ENCODE measurements at regions not wholly inside any gene's neighbourhood (a gene's known extent, or its start where the extent isn't known, plus 50 kb on each side); places are given as distances from the start of the nearest gene placed in this dataset.

DNA sequence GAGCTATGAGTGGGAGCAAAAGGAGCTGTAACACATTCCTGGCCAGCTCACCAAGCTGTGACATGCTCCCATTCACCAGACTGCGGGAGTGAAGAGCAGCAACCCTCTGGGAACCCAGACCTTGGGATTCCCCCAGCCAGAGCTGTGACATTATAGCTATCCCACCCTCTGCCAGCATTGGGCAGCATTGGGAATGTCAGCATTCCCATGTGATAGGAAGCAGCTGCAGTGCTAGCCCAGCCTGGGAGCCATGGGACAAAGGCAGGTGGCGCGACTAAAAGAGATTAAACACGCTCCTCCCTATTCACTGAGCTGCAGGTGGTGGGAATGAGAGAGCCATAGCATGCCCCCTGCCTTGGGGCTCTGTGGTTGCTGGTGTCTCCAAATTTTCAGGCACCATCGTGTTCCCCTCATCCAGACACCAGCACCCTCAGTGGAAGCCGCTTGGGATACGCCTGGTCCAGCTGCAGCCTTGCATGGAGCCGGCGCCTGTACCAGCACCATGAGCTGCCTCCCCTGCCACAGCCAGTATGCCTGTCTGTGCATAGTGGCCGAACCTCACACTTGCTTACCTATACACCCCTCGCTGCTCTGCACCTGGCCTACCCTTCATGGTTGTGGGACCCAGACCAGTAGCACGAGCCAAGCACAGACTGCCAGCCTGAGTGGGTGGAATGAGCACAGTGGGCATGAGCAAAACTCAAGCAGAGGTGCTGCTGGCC lies 695.6 kb upstream of the GCFC2 start:
- CTCF ChIA-PET, result no interaction called here

More for the DNA sequence above, 695.6 kb upstream of the GCFC2 start:
- Histone ChIP-seq H3K4me3 (replicated peaks in 1 of 3; ENCODE audit: insufficient read depth in 1 of 3, low read depth in 1 of 3, low read length in 3 of 3) (no peak overlapping the region), H3K9ac (replicated peaks; ENCODE audit: extremely low read depth, insufficient read depth, low read length) (no peak overlapping the region), H2AFZ (ENCODE audit: low read depth, low read length) (no peak overlapping the region), H4K20me1 (replicated peaks; ENCODE audit: control insufficient read depth, extremely low read depth, insufficient read depth, low read length) (no peaks in the 10 kb centered on the region), H3K36me3 (ENCODE audit: control insufficient read depth in 2 of 2, extremely low read depth in 1 of 2, insufficient read depth in 2 of 2, low read length in 2 of 2) (no peaks in the 10 kb centered on the region), H3K27me3 (ENCODE audit: control insufficient read depth in 2 of 2, insufficient read depth in 2 of 2, low read length in 2 of 2) (no peaks in the 10 kb centered on the region), H3K4me2 (ENCODE audit: insufficient read depth, low read length) (no peak overlapping the region), H3K9me1 (replicated peaks; ENCODE audit: control insufficient read depth, extremely low read depth, insufficient read depth, low read length) (no peaks in the 10 kb centered on the region), H3K9me3 (replicated peaks; ENCODE audit: control insufficient read depth, insufficient read depth, low read length) (no peaks in the 10 kb centered on the region), H3K4me1 (ENCODE audit: control insufficient read depth, extremely low read depth, insufficient read depth, low read length) (no peaks in the 10 kb centered on the region), H3K27ac (ENCODE audit: insufficient read depth, low read depth, low read length) (no peak overlapping the region), H3K79me2 (ENCODE audit: control insufficient read depth, insufficient read depth, low read length) (no peaks in the 10 kb centered on the region)
- intact Hi-C loops (cut with micrococcal nuclease) (no loop called here), dilution Hi-C loops (cut with MboI; ENCODE audit: extremely low pct_ligation_motif_present, low sequenced_read_pairs) (no loop called here)
- TF ChIP-seq POLR2A (IDR thresholded peaks at IDR 0.05; ENCODE audit: low read depth, low read length) (no peak), JUN (IDR thresholded peaks at IDR 0.05; ENCODE audit: borderline replicate concordance, insufficient read depth, insufficient read length, low read depth) (no peak), EZH2 (IDR thresholded peaks at IDR 0.05; ENCODE audit: borderline replicate concordance, low read depth, low read length, severe bottlenecking) (no peak), POLR2AphosphoS5 (IDR thresholded peaks at IDR 0.05; ENCODE audit: insufficient read depth, low read depth, low read length) (no peak), FOS (IDR thresholded peaks at IDR 0.05; ENCODE audit: borderline replicate concordance, insufficient read depth, low read length) (no peak), GATA2 (IDR thresholded peaks at IDR 0.05; ENCODE audit: insufficient read depth, insufficient read length, low read depth, low read length) (no peak), MYC (IDR thresholded peaks at IDR 0.05; ENCODE audit: low read depth, low read length) (no peak)
- TF ChIP-seq, protein P1, sequence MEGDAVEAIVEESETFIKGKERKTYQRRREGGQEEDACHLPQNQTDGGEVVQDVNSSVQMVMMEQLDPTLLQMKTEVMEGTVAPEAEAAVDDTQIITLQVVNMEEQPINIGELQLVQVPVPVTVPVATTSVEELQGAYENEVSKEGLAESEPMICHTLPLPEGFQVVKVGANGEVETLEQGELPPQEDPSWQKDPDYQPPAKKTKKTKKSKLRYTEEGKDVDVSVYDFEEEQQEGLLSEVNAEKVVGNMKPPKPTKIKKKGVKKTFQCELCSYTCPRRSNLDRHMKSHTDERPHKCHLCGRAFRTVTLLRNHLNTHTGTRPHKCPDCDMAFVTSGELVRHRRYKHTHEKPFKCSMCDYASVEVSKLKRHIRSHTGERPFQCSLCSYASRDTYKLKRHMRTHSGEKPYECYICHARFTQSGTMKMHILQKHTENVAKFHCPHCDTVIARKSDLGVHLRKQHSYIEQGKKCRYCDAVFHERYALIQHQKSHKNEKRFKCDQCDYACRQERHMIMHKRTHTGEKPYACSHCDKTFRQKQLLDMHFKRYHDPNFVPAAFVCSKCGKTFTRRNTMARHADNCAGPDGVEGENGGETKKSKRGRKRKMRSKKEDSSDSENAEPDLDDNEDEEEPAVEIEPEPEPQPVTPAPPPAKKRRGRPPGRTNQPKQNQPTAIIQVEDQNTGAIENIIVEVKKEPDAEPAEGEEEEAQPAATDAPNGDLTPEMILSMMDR (IDR thresholded peaks at IDR 0.05; ENCODE audit: extremely low read depth in 1 of 2, insufficient read depth in 1 of 2, low read depth in 1 of 2, low read length in 2 of 2), result no peak
- TF ChIP-seq, protein P2, sequence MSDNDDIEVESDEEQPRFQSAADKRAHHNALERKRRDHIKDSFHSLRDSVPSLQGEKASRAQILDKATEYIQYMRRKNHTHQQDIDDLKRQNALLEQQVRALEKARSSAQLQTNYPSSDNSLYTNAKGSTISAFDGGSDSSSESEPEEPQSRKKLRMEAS (IDR thresholded peaks at IDR 0.05; ENCODE audit: insufficient read depth, insufficient read length), result no peak
- BruUV-seq (replicated peaks), result no TSS peak
- POLR2A ChIA-PET, result no interaction called here
- DNase-seq (ENCODE audit: low read depth, low spot score) (no peak), FAIRE-seq (no peak)

All from endothelial cell of umbilical vein (primary cell).